HCT116 (cell line): ENCODE measurements at regions not wholly inside any gene's neighbourhood (a gene's known extent, or its start where the extent isn't known, plus 50 kb on each side); places are given as distances from the start of the nearest gene placed in this dataset.

Source experiments
- ATAC-seq: fragments of 200-7000 bp; cut with Tn5 transposase; 2 replicates; pipeline ENCODE4 v1.9.1; 2020; ENCODE audit warnings: mild to moderate bottlenecking, moderate library complexity
- BruUV-seq: library from RNA; stranded (reverse); fragments of 400-500 nt; replicated peaks from 2 replicates; lab custom pipeline; 2021; lab: Mats Ljungman, UMichigan
- CTCF ChIA-PET: fragments of 300-600 bp; sonication (Branson Sonifier 250); formaldehyde crosslinking; loops from one replicate; lab custom pipeline; 2021; ENCODE audit warnings: antibody characterized with exemption; lab: Charles Lee
- POLR2A ChIA-PET: fragments of 300-600, 350-600 bp; sonication (Branson Sonifier 250); formaldehyde crosslinking; loops from one replicate; lab custom pipeline; 2021; ENCODE audit warnings: antibody characterized with exemption; lab: Charles Lee
- RAD21 ChIA-PET, 2 experiments: fragments of 300-600 bp; sonication (Branson Sonifier 250); formaldehyde crosslinking; loops; one replicate each; lab custom pipeline; 2023; ENCODE audit warnings: low total read pairs in 2 of 2; ENCODE audit not compliant: uncharacterized antibody in 2 of 2, unreplicated experiment in 2 of 2, low non-redundant PET in 1 of 2; lab: Charles Lee
- DNase-seq: peaks from one replicate; pipeline ENCODE4 v3.0.0-alpha.2; 2010; ENCODE audit warnings: low read depth, low spot score
- H2AFZ ChIP-seq: fragments of 200-600 bp; shearing (Covaris generic), sonication (generic); 2 replicates; pipeline ENCODE4 v1.6.1; 2017; ENCODE audit warnings: low read depth, mixed run types, mixed read lengths, antibody characterized with exemption, low read length; ENCODE audit not compliant: poor library complexity, severe bottlenecking
- H3K27ac ChIP-seq: 2 replicates; pipeline ENCODE4 v1.5.1; 2012; ENCODE audit warnings: low read depth, low read length
- H3K27me3 ChIP-seq: fragments of 200-600 bp; sonication (generic); 2 replicates; pipeline ENCODE4 v1.6.1; 2016; ENCODE audit warnings: mixed run types, low read length, mixed read lengths; ENCODE audit not compliant: insufficient read depth
- H3K36me3 ChIP-seq, 2 experiments: fragments of 200-500 bp in 1 of 2; fragments of 200-600 bp in 1 of 2; sonication (Bioruptor generic) in 1 of 2; sonication (generic) in 1 of 2; 2 replicates each; pipeline versions ENCODE4 v1.5.1 to v1.6.1; 2014 to 2016; ENCODE audit warnings: low read length in 2 of 2, inconsistent platforms in 1 of 2, mixed read lengths in 1 of 2, mixed run types in 1 of 2; ENCODE audit not compliant: insufficient read depth in 2 of 2, control insufficient read depth in 1 of 2
- H3K4me1 ChIP-seq, 2 experiments: fragments of 200-600 bp in 1 of 2; sonication (generic) in 1 of 2; 2 replicates each; pipeline versions ENCODE4 v1.5.1 to v1.6.1; 2012 to 2017; ENCODE audit warnings: low read length in 2 of 2, inconsistent platforms in 1 of 2, mild to moderate bottlenecking in 1 of 2, mixed read lengths in 1 of 2, mixed run types in 1 of 2, moderate library complexity in 1 of 2; ENCODE audit not compliant: insufficient read depth in 2 of 2, control insufficient read depth in 1 of 2
- H3K4me2 ChIP-seq: fragments of 200-600 bp; sonication (generic); 2 replicates; pipeline ENCODE4 v1.6.1; 2017; ENCODE audit warnings: mixed run types, low read length, mixed read lengths
- H3K4me3 ChIP-seq, 2 experiments: fragments of 200-600 bp in 1 of 2; sonication (generic) in 1 of 2; replicated peaks in 1 of 2; 2 replicates each; pipeline ENCODE4 v1.5.1; 2011 to 2016; ENCODE audit warnings: low read length in 2 of 2, control low read depth in 1 of 2, low read depth in 1 of 2, mild to moderate bottlenecking in 1 of 2, mixed read lengths in 1 of 2, mixed run types in 1 of 2
- H3K79me2 ChIP-seq: fragments of 200-600 bp; sonication (generic); 2 replicates; pipeline ENCODE4 v1.6.1; 2017; ENCODE audit warnings: mild to moderate bottlenecking, mixed run types, low read length, moderate library complexity, mixed read lengths; ENCODE audit not compliant: insufficient read depth
- H3K9ac ChIP-seq: fragments of 200-600 bp; sonication (generic); 2 replicates; pipeline ENCODE4 v1.6.1; 2016; ENCODE audit warnings: low read length, mixed read lengths
- H3K9me2 ChIP-seq: fragments of 200-600 bp; sonication (generic), shearing (Covaris generic); 2 replicates; pipeline ENCODE4 v1.6.1; 2017; ENCODE audit warnings: mixed run types, mild to moderate bottlenecking, moderate library complexity; ENCODE audit not compliant: insufficient read depth
- H3K9me3 ChIP-seq, 2 experiments: fragments of 200-500 bp in 1 of 2; fragments of 200-600 bp in 1 of 2; sonication (Bioruptor generic) in 1 of 2; sonication (generic) in 1 of 2; 2 replicates each; pipeline ENCODE4 v1.6.1; 2014 to 2017; ENCODE audit warnings: low read length in 2 of 2, mixed read lengths in 2 of 2, inconsistent platforms in 1 of 2, low read depth in 1 of 2, mild to moderate bottlenecking in 1 of 2, mixed run types in 1 of 2, moderate library complexity in 1 of 2; ENCODE audit not compliant: control insufficient read depth in 1 of 2, insufficient read depth in 1 of 2
- H4K20me1 ChIP-seq: fragments of 200-600 bp; sonication (generic), shearing (Covaris generic); 2 replicates; pipeline ENCODE4 v1.6.1; 2017; ENCODE audit warnings: mixed run types, mild to moderate bottlenecking, moderate library complexity; ENCODE audit not compliant: insufficient read depth
- CBX3 ChIP-seq: IDR thresholded peaks from 2 replicates; pipeline ENCODE4 v1.6.1; 2012; ENCODE audit warnings: low read depth
- CEBPB ChIP-seq: IDR thresholded peaks from 2 replicates; pipeline ENCODE4 v1.6.1; 2012; ENCODE audit warnings: low read depth
- EZH2 ChIP-seq: fragments of 200-600 bp; sonication (generic); IDR thresholded peaks from 2 replicates; pipeline ENCODE4 v1.6.1; 2017; ENCODE audit warnings: antibody characterized with exemption, mixed run types
- EZH2phosphoT487 ChIP-seq: fragments of 200-600 bp; IDR thresholded peaks from 2 replicates; pipeline ENCODE4 v1.6.1; 2018; ENCODE audit warnings: antibody characterized with exemption, borderline replicate concordance
- FOSL1 ChIP-seq: IDR thresholded peaks from 2 replicates; pipeline ENCODE4 v1.6.1; 2012; ENCODE audit warnings: low read depth
- JUND ChIP-seq: IDR thresholded peaks from 2 replicates; pipeline ENCODE4 v1.6.1; 2012
- POLR2AphosphoS5 ChIP-seq: IDR thresholded peaks from 2 replicates; pipeline ENCODE4 v1.6.1; 2011; ENCODE audit warnings: mild to moderate bottlenecking, low read depth, low read length, moderate library complexity
- SP1 ChIP-seq: IDR thresholded peaks from 2 replicates; pipeline ENCODE4 v1.6.1; 2012; ENCODE audit warnings: low read depth
- TCF7L2 ChIP-seq: IDR thresholded peaks from 2 replicates; pipeline ENCODE4 v1.7.0; 2011; ENCODE audit warnings: borderline replicate concordance, inconsistent platforms; ENCODE audit not compliant: insufficient read depth, insufficient read length; ENCODE audit errors: extremely low read depth
- YY1 ChIP-seq: IDR thresholded peaks from 2 replicates; pipeline ENCODE4 v1.6.1; 2011; ENCODE audit warnings: low read length, low read depth, moderate library complexity, mild to moderate bottlenecking; ENCODE audit not compliant: insufficient replicate concordance; ENCODE audit errors: extremely low read depth
- ZFX ChIP-seq: fragments of 450-650 bp; IDR thresholded peaks from 2 replicates; pipeline ENCODE4 v1.6.1; 2017
- ZNF274 ChIP-seq: fragments of 200-500 bp; sonication (Bioruptor generic); IDR thresholded peaks from 2 replicates; pipeline ENCODE4 v1.6.1; 2014; ENCODE audit warnings: mild to moderate bottlenecking, low read depth, low read length, inconsistent platforms
- intact Hi-C: fragments of 100-400 bp; cut with micrococcal nuclease; formaldehyde crosslinking; loops from 2 replicates; pipeline ENCODE4 v1.10.0; 2022
- TF ChIP-seq, protein P1 (sequence below): IDR thresholded peaks from 2 replicates; pipeline ENCODE4 v1.6.1; 2012; ENCODE audit warnings: low read depth
- TF ChIP-seq, protein P2 (sequence below): IDR thresholded peaks from 2 replicates; pipeline ENCODE4 v1.6.1; 2011; ENCODE audit warnings: mild to moderate bottlenecking, low read length, moderate library complexity; ENCODE audit not compliant: insufficient replicate concordance; ENCODE audit errors: extremely low read depth
- TF ChIP-seq, protein P3 (sequence below): IDR thresholded peaks from 2 replicates; pipeline ENCODE4 v1.6.1; 2012
- TF ChIP-seq, protein P4 (sequence below): IDR thresholded peaks from 2 replicates; pipeline ENCODE4 v1.6.1; 2012

DNA sequence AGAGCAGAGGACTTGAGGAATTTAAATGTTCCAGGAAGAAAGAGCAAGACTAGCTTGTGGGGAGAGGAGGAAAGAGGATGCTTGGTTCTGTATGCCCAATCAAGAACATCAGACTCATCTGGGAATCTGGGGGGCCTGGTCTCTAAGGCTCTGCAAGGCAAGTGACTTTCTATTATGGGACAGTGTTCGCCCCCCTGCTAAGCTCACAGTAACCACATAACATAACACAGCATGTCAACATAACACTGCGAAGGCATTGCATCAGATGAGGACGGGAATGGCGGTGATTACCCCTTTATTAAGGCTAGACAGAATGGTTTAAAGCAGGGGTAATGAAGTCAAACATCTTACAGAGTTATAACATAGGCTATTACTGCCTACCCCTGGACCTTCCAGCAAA is 176.6 kb upstream of the IRX6 start:
- Histone ChIP-seq H3K9me3 (no peaks in the 10 kb centered on the region), H2AFZ (no peak overlapping the region), H3K9ac (no peak overlapping the region), H4K20me1 (no peaks in the 10 kb centered on the region), H3K27me3 (peaks cover 40% of the 10 kb centered on the region; the same call in 1 of the 2 replicates), H3K9me2 (no peaks in the 10 kb centered on the region), H3K4me2 (no peak overlapping the region), H3K27ac (no peak overlapping the region), H3K36me3 (no peaks in the 10 kb centered on the region), H3K4me1 (no peaks in the 10 kb centered on the region), H3K79me2 (no peaks in the 10 kb centered on the region), H3K4me3 (no peak overlapping the region)
- BruUV-seq = no TSS peak
- TF ChIP-seq YY1 (no peak), EZH2phosphoT487 (no peak), TCF7L2 (no peak), EZH2 (no peak), POLR2AphosphoS5 (no peak), CBX3 (no peak), ZNF274 (no peak), FOSL1 (no peak), JUND (no peak), SP1 (no peak), ZFX (no peak), CEBPB (no peak)
- TF ChIP-seq, protein P1, sequence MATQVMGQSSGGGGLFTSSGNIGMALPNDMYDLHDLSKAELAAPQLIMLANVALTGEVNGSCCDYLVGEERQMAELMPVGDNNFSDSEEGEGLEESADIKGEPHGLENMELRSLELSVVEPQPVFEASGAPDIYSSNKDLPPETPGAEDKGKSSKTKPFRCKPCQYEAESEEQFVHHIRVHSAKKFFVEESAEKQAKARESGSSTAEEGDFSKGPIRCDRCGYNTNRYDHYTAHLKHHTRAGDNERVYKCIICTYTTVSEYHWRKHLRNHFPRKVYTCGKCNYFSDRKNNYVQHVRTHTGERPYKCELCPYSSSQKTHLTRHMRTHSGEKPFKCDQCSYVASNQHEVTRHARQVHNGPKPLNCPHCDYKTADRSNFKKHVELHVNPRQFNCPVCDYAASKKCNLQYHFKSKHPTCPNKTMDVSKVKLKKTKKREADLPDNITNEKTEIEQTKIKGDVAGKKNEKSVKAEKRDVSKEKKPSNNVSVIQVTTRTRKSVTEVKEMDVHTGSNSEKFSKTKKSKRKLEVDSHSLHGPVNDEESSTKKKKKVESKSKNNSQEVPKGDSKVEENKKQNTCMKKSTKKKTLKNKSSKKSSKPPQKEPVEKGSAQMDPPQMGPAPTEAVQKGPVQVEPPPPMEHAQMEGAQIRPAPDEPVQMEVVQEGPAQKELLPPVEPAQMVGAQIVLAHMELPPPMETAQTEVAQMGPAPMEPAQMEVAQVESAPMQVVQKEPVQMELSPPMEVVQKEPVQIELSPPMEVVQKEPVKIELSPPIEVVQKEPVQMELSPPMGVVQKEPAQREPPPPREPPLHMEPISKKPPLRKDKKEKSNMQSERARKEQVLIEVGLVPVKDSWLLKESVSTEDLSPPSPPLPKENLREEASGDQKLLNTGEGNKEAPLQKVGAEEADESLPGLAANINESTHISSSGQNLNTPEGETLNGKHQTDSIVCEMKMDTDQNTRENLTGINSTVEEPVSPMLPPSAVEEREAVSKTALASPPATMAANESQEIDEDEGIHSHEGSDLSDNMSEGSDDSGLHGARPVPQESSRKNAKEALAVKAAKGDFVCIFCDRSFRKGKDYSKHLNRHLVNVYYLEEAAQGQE = no peak
- TF ChIP-seq, protein P2, sequence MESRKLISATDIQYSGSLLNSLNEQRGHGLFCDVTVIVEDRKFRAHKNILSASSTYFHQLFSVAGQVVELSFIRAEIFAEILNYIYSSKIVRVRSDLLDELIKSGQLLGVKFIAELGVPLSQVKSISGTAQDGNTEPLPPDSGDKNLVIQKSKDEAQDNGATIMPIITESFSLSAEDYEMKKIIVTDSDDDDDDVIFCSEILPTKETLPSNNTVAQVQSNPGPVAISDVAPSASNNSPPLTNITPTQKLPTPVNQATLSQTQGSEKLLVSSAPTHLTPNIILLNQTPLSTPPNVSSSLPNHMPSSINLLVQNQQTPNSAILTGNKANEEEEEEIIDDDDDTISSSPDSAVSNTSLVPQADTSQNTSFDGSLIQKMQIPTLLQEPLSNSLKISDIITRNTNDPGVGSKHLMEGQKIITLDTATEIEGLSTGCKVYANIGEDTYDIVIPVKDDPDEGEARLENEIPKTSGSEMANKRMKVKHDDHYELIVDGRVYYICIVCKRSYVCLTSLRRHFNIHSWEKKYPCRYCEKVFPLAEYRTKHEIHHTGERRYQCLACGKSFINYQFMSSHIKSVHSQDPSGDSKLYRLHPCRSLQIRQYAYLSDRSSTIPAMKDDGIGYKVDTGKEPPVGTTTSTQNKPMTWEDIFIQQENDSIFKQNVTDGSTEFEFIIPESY = no peak
- TF ChIP-seq, protein P3, sequence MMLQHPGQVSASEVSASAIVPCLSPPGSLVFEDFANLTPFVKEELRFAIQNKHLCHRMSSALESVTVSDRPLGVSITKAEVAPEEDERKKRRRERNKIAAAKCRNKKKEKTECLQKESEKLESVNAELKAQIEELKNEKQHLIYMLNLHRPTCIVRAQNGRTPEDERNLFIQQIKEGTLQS = no peak
- TF ChIP-seq, protein P4, sequence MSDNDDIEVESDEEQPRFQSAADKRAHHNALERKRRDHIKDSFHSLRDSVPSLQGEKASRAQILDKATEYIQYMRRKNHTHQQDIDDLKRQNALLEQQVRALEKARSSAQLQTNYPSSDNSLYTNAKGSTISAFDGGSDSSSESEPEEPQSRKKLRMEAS = no peak
- no peak for ATAC-seq
- ChIA-PET CTCF (no interaction called here), POLR2A (no interaction called here), RAD21 (no interaction called here)
- intact Hi-C loops = no loop called here
- no peak for DNase-seq
